ENCODE measurements at regions not wholly inside any gene's neighbourhood (a gene's known extent, or its start where the extent isn't known, plus 50 kb on each side); places are given as distances from the start of the nearest gene placed in this dataset.

DNA sequence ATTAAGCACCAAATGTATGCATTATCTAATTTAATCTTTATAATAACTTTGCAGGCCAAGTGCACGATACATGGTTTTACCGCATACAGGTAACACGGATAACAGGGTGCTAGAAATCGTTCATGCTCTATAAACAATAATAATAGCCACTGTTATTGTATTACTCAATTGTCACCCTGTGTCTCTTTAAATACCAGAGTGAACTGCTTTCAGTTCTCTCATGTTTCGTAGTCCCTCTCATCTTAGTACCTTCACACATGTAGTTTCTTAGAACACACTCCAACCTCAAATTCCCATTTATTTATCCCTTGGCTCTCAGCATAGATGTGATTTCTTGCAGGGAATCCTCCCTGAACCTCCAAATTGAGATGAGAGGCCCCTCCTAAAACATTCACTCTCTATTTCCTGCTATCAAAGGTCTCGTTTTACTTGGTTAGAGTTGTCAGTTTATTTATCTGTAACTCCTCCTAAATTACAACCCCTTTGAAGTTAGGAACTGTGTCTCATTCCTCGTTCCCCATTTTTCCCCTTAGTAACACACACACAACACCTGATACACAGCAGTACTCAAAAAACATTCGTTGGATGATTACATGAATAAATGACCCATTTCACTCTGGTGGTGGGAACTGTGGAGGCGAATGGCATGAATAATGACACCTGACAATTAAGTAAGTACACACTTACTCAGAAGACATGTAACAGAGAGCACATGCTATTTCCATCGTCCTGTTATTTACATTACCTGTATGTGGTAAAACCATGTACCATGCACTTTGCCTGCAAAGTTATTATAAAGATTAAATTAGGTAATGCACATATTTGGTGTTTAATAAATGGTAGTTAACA, 134.6 kb downstream of the BTG1 start:
- H3K4me3 ChIP-seq (ENCODE audit: low read length) = no peak overlapping the region
- no peak for TF ChIP-seq ZNF274 (IDR thresholded peaks at IDR 0.05; ENCODE audit: low read depth, low read length)

DNA sequence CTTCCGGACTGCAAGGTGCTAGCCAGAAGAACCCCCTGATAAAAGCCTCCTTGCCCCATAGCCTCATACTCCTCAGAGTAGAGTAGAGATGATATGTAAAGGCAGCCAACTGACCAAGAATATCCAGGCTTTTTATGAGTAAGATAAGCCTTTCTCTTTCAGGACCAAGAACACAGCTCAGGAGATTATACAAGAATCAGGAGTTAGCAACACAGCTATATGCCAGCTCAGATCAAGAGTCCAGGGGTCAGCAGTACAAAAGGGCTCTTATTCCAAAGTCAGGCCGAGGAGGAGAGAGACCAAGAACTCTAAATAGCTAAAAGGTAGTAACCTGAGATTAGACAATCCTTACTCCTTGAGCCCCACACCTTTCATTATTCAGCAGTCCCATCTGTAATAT, 135.3 kb downstream of the BTG1 start:
- H3K4me3 ChIP-seq (ENCODE audit: low read length) = no peak overlapping the region
- no peak for TF ChIP-seq ZNF274 (IDR thresholded peaks at IDR 0.05; ENCODE audit: low read depth, low read length)

DNA sequence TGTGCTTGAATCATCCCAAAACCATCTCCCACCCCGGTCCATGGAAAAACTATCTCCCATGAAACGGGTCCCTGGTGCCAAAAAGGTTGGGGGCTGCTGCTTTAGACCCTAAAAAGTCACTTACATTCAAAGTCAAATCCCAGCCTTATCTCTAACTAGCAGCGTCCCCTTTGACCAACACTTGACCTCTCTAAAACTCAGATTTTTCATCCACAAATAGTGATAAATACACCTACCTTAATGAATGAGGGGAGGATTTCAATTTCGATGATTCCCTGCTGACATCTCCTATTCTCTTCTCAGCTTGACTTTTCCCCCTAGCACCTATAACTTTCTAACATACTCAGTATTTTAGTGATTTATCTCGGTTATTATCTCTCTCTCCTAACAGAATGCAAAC, 137.3 kb downstream of the BTG1 start:
- H3K4me3 ChIP-seq (ENCODE audit: low read length) = no peak overlapping the region
- TF ChIP-seq ZNF274 (IDR thresholded peaks at IDR 0.05; ENCODE audit: low read depth, low read length) = no peak

DNA sequence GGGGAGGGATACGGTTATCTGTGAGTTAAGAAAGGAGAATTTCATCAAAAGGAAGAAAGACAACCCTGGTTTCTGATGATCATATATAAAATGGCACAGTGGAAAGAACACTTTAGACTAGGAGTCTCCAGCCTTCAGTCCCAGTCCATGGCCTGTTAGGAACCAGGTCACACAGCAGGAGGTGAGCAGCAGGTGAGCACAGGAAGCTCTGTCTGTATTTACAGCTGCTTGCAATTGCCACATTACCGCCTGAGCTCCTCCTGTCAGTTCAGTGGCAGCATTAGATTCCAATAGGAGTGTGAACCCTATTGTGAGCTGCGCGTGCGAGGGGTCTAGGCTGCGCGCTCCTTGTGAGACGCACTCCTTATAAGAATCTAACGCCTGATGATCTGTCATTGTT, 137.9 kb downstream of the BTG1 start:
- H3K4me3 ChIP-seq (ENCODE audit: low read length) = no peak overlapping the region
- no peak for TF ChIP-seq ZNF274 (IDR thresholded peaks at IDR 0.05; ENCODE audit: low read depth, low read length)

DNA sequence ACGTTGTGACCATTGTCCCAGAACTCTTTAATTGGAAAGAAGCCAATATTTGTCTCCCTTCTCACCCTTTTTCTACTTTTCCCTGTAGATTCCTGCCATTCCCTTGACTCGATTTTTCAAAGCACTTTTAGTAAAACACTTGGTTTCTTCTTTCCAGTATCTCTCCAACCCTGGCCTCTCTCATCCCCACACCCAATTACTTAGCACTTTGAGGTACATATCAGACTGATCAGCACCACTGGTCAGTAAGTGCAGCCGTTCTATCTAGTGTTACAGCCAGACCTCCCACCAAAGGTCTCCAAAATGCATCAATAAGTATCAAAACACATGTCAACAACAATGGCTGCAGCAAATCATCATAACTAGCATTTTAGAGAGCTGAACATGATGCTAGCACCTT, 141.9 kb downstream of the BTG1 start:
- H3K4me3 ChIP-seq (ENCODE audit: low read length) = no peak overlapping the region

DNA sequence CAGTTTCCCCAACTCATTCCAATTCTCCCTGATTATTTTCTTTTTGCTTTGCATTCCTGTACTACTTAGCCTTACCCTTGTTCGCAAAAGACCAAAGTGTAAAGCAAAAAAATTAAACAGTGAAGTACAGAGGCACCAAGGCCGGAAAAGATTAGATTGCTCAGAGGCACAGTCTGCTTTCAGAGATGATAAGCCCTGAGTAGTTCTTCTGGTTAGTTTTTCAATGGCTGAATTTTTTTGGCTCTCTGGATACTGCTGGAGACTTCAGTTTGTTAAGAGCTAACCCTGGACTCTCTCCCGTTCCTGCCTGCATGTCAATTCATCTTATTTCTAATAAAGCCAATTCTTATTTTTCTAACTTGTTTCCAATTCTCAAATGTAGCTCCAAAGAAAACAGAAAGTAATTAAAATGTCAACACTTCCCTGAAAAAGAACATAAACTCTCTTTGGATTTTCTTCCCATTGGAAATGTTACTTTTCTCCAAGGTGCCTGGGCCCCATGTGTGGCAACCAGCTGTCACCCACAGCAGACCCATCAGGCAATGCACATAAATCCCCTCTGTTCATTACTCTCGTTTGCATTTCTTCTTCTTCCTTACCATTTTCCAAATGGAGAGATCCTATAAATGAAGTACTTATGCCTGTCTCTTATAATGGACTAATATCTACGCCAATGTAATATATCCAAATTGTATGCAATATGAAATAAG, 142.8 kb downstream of the BTG1 start:
- TF ChIP-seq ZNF274 (IDR thresholded peaks at IDR 0.05; ENCODE audit: low read depth, low read length) = no peak
- no peak overlapping the region for H3K4me3 ChIP-seq (ENCODE audit: low read length)

More for the DNA sequence above, 141.9 kb downstream of the BTG1 start:
- no peak for TF ChIP-seq ZNF274 (IDR thresholded peaks at IDR 0.05; ENCODE audit: low read depth, low read length)

DNA sequence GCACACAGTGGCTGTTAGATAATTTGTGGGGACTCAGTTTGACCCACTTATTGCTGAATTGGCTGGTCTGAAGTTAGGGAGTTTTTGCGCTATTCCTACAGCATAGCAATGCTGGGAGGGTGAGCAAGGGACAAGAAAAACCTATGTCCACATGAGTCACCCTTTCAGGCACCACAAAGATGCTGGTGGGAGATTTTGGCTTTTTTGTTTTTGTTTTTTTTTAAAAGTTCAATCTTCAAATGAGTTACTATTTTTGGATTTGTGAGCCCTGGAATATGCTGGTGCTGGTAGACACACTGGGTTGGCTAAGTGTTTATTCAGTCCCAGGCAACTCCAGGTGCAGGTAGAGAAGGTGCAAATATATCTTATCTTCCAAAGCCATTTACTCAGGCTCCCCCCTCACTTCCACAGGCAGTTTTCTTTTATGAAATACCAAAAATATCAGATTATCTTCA, 143.4 kb downstream of the BTG1 start:
- no peak overlapping the region for H3K4me3 ChIP-seq (ENCODE audit: low read length)
- no peak for TF ChIP-seq ZNF274 (IDR thresholded peaks at IDR 0.05; ENCODE audit: low read depth, low read length)

DNA sequence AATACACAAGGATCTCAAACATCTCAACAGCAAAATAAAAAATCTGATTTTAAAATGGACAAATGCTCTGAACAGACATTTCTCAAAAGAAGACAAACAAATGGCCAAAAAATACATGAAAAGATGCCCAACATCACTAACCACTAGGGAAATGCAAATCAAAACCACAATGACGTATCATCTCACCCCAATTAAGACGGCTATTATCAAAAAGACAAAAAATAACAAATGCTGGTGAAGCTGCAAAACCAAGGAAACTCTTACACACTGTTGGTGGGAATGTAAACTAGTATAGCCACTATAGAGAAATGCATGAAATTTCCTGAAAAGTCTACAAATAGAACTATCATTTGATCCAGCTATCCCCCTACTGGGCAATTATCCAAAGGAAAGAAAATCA, 145.0 kb downstream of the BTG1 start:
- TF ChIP-seq ZNF274 (IDR thresholded peaks at IDR 0.05; ENCODE audit: low read depth, low read length) = no peak
- no peak overlapping the region for H3K4me3 ChIP-seq (ENCODE audit: low read length)

DNA sequence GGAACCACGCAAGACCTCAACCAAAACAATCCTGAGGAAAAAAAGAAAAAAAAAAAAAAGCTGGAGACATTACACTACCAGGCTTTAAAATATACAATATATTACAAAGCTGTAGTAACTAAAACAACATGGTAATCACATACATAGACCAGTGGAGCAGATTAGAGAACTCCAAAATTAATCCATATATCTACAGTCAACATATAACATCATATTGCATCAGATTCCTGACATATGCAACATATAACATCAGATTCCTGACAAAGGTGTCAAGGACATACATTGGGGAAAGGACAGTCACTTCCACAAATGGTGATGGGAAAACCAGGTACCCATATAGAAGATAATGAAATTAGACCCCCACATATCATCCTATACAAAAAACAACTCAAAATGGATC, 145.8 kb downstream of the BTG1 start:
- H3K4me3 ChIP-seq (ENCODE audit: low read length) = no peak overlapping the region
- TF ChIP-seq ZNF274 (IDR thresholded peaks at IDR 0.05; ENCODE audit: low read depth, low read length) = no peak

DNA sequence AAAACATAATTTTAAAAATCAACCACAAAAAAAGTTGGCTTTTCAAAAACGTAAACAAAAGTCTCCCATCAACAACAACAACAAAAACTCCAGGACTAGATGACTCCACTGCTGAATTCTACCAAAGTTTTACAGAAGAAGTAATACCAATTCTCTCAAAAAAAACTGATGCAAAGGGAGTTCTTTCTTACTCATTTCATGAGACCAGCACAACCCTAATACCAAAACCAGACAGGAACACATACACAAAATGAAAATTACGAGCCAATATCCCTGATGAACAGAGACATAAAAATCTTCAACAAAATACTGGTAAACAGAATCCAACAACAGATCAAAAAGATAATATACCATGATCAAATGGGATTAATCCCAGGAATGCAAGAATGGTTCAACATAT, 147.3 kb downstream of the BTG1 start:
- no peak for TF ChIP-seq ZNF274 (IDR thresholded peaks at IDR 0.05; ENCODE audit: low read depth, low read length)
- H3K4me3 ChIP-seq (ENCODE audit: low read length) = no peak overlapping the region

DNA sequence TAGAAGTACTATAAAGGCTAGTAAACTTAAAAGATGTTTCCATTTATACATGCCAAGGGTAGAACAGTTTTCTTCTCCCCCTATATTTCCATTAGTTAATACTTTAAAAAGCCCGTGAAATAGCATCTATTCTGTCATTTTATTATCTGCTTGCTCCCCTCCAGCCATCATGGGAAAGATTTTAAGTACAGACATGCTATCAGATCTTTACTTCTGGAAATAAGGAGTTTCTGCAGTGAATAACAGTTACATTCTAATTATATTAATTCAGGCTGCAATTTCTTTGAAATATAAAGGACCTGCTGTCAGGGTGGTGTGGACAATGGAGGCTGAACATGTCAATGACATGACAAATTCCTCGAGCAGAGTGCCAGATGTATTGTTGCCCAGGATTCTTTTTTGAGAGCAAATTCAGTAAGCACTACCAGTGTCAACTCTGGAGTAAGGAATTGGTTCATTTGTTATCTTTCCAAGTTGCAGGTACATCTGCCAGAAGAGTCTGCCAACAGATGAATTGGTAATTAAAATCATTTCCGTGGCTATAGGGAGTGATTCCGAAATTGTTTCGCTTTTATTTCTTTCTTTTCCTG, 151.3 kb downstream of the BTG1 start:
- no peak for TF ChIP-seq ZNF274 (IDR thresholded peaks at IDR 0.05; ENCODE audit: low read depth, low read length)
- H3K4me3 ChIP-seq (ENCODE audit: low read length) = no peak overlapping the region

DNA sequence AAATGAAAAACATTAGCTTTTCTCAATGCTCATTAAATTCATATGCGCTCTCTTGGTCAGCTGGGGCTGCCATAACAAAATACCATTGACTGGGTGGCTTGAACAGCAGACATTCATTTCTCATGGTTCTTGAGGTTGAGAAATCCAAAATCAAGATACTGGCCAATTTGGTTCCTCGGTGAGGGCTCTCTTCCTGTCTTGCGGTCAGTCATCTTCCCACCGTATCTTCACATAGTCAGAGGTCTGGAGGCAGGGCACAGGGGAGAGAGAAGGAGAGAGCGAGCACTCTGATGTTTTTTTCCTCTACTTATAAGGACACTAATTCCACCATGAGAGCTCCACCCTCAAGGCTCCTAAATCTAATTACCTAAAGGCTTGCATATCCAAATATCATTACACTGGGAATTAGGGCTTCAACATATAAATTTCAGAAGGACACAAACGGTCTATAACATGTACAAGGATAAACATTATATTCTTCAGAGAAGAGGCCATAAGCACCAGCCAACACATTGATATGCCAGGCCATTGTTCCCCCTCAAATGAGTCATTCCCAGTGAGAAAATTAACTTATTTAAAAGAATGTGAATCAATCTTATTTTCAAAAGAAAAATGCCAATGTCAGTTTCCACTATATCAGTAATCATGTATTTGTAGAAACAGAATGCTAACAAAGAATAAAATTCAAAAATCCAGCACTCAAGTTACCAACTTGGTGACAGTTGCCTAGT, 152.2 kb downstream of the BTG1 start:
- H3K4me3 ChIP-seq (ENCODE audit: low read length) = no peak overlapping the region

DNA sequence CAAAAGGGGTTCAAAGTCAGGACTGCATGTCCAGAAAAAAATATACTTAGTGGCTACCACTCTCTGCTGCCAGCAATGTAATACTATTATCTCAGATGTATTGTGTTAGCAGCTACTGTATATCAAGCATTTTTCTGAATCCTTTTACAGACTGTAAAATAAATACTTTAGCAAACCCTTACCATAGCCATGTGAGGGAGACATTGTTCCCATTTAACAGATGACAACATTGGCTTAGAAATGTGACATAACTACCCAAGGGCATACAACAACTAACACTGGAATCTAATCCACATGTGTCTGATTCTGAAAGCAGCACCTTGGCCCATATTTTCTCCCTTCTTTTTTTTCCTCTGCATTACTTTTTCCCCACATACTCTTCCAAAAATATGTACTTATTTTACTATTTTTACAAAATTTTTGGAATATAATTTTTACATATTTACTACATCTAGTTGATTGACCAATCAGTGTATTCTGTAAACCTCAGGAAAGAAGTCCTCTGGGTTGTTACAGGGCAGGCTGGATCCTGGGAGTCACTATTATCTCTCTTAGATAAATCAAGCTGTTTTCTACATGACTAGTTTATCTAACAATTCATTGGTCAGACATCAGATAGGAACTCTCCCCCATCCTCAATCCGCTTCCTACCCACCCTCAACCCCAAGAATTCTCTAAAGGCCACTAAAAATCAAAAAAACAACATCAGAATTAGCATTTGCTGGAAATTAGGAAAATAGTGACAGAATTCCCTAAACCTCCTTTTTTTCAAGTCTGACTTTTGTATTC, 154.1 kb downstream of the BTG1 start:
- TF ChIP-seq ZNF274 (IDR thresholded peaks at IDR 0.05; ENCODE audit: low read depth, low read length) = no peak

More for the DNA sequence above, 152.2 kb downstream of the BTG1 start:
- TF ChIP-seq ZNF274 (IDR thresholded peaks at IDR 0.05; ENCODE audit: low read depth, low read length) = no peak

More for the DNA sequence above, 154.1 kb downstream of the BTG1 start:
- H3K4me3 ChIP-seq (ENCODE audit: low read length) = no peak overlapping the region
